CD8-positive, alpha-beta memory T cell (primary cell): ENCODE measurements at regions not wholly inside any gene's neighbourhood (a gene's known extent, or its start where the extent isn't known, plus 50 kb on each side); places are given as distances from the start of the nearest gene placed in this dataset.

Source experiments
- CTCF ChIA-PET: fragments of 350-600 bp; sonication (Branson Sonifier 250); formaldehyde crosslinking; loops from one replicate; lab custom pipeline; 2021; ENCODE audit warnings: antibody characterized with exemption; lab: Charles Lee
- POLR2A ChIA-PET: fragments of 350-600 bp; sonication (Branson Sonifier 250); formaldehyde crosslinking; loops from one replicate; lab custom pipeline; 2021; ENCODE audit warnings: antibody characterized with exemption; lab: Charles Lee
- DNase-seq, 5 donors: peaks; one replicate each; pipeline versions ENCODE4 v3.0.0 to v3.0.0-alpha.2; 2020 to 2022; ENCODE audit warnings: mixed read lengths in 1 of 5
- H3K27ac ChIP-seq: one replicate; pipeline ENCODE4 v1.7.0; 2013; ENCODE audit warnings: low read depth, mild to moderate bottlenecking, low read length, moderate library complexity
- H3K27me3 ChIP-seq: 2 replicates; pipeline ENCODE4 v1.7.0; 2013; ENCODE audit warnings: low read length, mild to moderate bottlenecking; ENCODE audit not compliant: insufficient read depth, poor library complexity, severe bottlenecking
- H3K36me3 ChIP-seq: 2 replicates; pipeline ENCODE4 v1.7.0; 2013; ENCODE audit warnings: mild to moderate bottlenecking, low read length, moderate library complexity; ENCODE audit not compliant: insufficient read depth
- H3K4me1 ChIP-seq: 2 replicates; pipeline ENCODE4 v1.7.0; 2013; ENCODE audit warnings: mild to moderate bottlenecking, low read length, moderate library complexity; ENCODE audit not compliant: insufficient read depth
- H3K4me3 ChIP-seq: 2 replicates; pipeline ENCODE4 v1.7.0; 2013; ENCODE audit warnings: mild to moderate bottlenecking, low read length
- H3K9me3 ChIP-seq: 2 replicates; pipeline ENCODE4 v1.7.0; 2013; ENCODE audit warnings: mild to moderate bottlenecking, low read length
- H3K27ac Mint-ChIP-seq, 8 donors: one replicate each; pipeline ENCODE4 v1.8.0; 2020 to 2021; ENCODE audit warnings: mixed read lengths in 8 of 8, mild to moderate bottlenecking in 6 of 8, inconsistent platforms in 3 of 8, moderate library complexity in 3 of 8
- H3K27me3 Mint-ChIP-seq, 2 donors: one replicate each; pipeline ENCODE4 v1.8.0; 2020 to 2021; ENCODE audit warnings: mixed read lengths in 2 of 2, mild to moderate bottlenecking in 1 of 2, moderate library complexity in 1 of 2
- H3K36me3 Mint-ChIP-seq, 3 donors: one replicate each; pipeline ENCODE4 v1.8.0; 2020 to 2021; ENCODE audit warnings: mixed read lengths in 3 of 3, inconsistent platforms in 1 of 3, mild to moderate bottlenecking in 1 of 3
- H3K4me1 Mint-ChIP-seq, 3 donors: one replicate each; pipeline ENCODE4 v1.8.0; 2020 to 2021; ENCODE audit warnings: mixed read lengths in 3 of 3, inconsistent platforms in 1 of 3, mild to moderate bottlenecking in 1 of 3
- H3K4me3 Mint-ChIP-seq, 7 donors: one replicate each; pipeline ENCODE4 v1.8.0; 2020 to 2021; ENCODE audit warnings: mixed read lengths in 7 of 7, mild to moderate bottlenecking in 6 of 7, moderate library complexity in 4 of 7, inconsistent platforms in 2 of 7
- H3K9me3 Mint-ChIP-seq, 5 donors: one replicate each; pipeline ENCODE4 v1.8.0; 2020 to 2022; ENCODE audit warnings: mixed read lengths in 5 of 5, mild to moderate bottlenecking in 3 of 5, moderate library complexity in 2 of 5, inconsistent platforms in 1 of 5

- Mint-ChIP-seq H3K4me1 (no peaks in the 10 kb centered on the region), H3K27ac (no peak overlapping the region), H3K27me3 (no peaks in the 10 kb centered on the region), H3K36me3 (no peaks in the 10 kb centered on the region), H3K4me3 (no peak overlapping the region), H3K9me3 (peaks cover 4 to 15% (median 8%) of the 10 kb centered on the region in 5 donors)
- no peak for DNase-seq
- Histone ChIP-seq H3K27ac (no peak overlapping the region), H3K9me3 (no peaks in the 10 kb centered on the region), H3K36me3 (no peaks in the 10 kb centered on the region), H3K4me3 (no peak overlapping the region), H3K4me1 (no peaks in the 10 kb centered on the region), H3K27me3 (no peaks in the 10 kb centered on the region)
- CTCF ChIA-PET: no interaction called here
- POLR2A ChIA-PET: no interaction called here
Measured at GRCh38 chr2:208929894-208930427, 493.9 kb upstream of the MAP2 start.

GRCh38 chr2:208935531-208935930 lies 488.3 kb upstream of the MAP2 start:
- Mint-ChIP-seq H3K4me3 (no peak overlapping the region), H3K27me3 (no peaks in the 10 kb centered on the region), H3K9me3 (peaks cover 0 to 24% (median 3%) of the 10 kb centered on the region in 5 donors), H3K4me1 (no peaks in the 10 kb centered on the region), H3K27ac (no peak overlapping the region), H3K36me3 (no peaks in the 10 kb centered on the region)
- H3K4me3 ChIP-seq: no peak overlapping the region
- no peak for DNase-seq
- no peaks in the 10 kb centered on the region for H3K4me1 ChIP-seq
- H3K9me3 ChIP-seq: no peaks in the 10 kb centered on the region
- H3K36me3 ChIP-seq: no peaks in the 10 kb centered on the region
- no peaks in the 10 kb centered on the region for H3K27me3 ChIP-seq
- CTCF ChIA-PET: no interaction called here
- POLR2A ChIA-PET: no interaction called here
- no peak overlapping the region for H3K27ac ChIP-seq

- Mint-ChIP-seq H3K27ac (no peak overlapping the region), H3K4me1 (no peaks in the 10 kb centered on the region), H3K4me3 (no peak overlapping the region), H3K36me3 (no peaks in the 10 kb centered on the region), H3K27me3 (no peaks in the 10 kb centered on the region), H3K9me3 (peaks cover 0 to 29% (median 1%) of the 10 kb centered on the region in 5 donors)
- Histone ChIP-seq H3K9me3 (no peaks in the 10 kb centered on the region), H3K27ac (no peak overlapping the region), H3K36me3 (no peaks in the 10 kb centered on the region), H3K4me3 (no peak overlapping the region), H3K27me3 (no peaks in the 10 kb centered on the region), H3K4me1 (no peaks in the 10 kb centered on the region)
- POLR2A ChIA-PET: no interaction called here
- DNase-seq: no peak
- CTCF ChIA-PET: no interaction called here
Measured at GRCh38 chr2:208937521-208937920, 486.3 kb upstream of the MAP2 start.

- H3K36me3 ChIP-seq: no peaks in the 10 kb centered on the region
- no peak overlapping the region for H3K4me3 ChIP-seq
- ChIA-PET POLR2A (no interaction called here), CTCF (no interaction called here)
- Mint-ChIP-seq H3K4me1 (no peaks in the 10 kb centered on the region), H3K27me3 (no peaks in the 10 kb centered on the region), H3K27ac (no peak overlapping the region), H3K4me3 (no peak overlapping the region), H3K36me3 (no peaks in the 10 kb centered on the region), H3K9me3 (peaks cover 0 to 28% (median 1%) of the 10 kb centered on the region in 5 donors)
- no peak for DNase-seq
- H3K27ac ChIP-seq: no peak overlapping the region
- H3K27me3 ChIP-seq: no peaks in the 10 kb centered on the region
- H3K9me3 ChIP-seq: no peaks in the 10 kb centered on the region
- no peaks in the 10 kb centered on the region for H3K4me1 ChIP-seq
Measured at GRCh38 chr2:208939852-208940251, 484.0 kb upstream of the MAP2 start.

GRCh38 chr2:208945719-208946256 lies 478.1 kb upstream of the MAP2 start:
- POLR2A ChIA-PET: no interaction called here
- peaks cover 3 to 31% (median 3%) of the 10 kb centered on the region in 5 donors for H3K9me3 Mint-ChIP-seq
- CTCF ChIA-PET: no interaction called here
- no peaks in the 10 kb centered on the region for H3K27me3 Mint-ChIP-seq
- no peaks in the 10 kb centered on the region for H3K4me1 ChIP-seq
- H3K36me3 ChIP-seq: no peaks in the 10 kb centered on the region
- H3K9me3 ChIP-seq: no peaks in the 10 kb centered on the region
- H3K27me3 ChIP-seq: no peaks in the 10 kb centered on the region
- H3K36me3 Mint-ChIP-seq: no peaks in the 10 kb centered on the region
- H3K27ac ChIP-seq: no peak overlapping the region
- DNase-seq: no peak
- no peak overlapping the region for H3K4me3 Mint-ChIP-seq
- no peak overlapping the region for H3K4me3 ChIP-seq
- H3K4me1 Mint-ChIP-seq: no peaks in the 10 kb centered on the region
- H3K27ac Mint-ChIP-seq: no peak overlapping the region

GRCh38 chr2:208948073-208948472 lies 475.8 kb upstream of the MAP2 start:
- ChIA-PET POLR2A (no interaction called here), CTCF (no interaction called here)
- Histone ChIP-seq H3K27me3 (no peaks in the 10 kb centered on the region), H3K4me1 (no peaks in the 10 kb centered on the region), H3K27ac (no peak overlapping the region), H3K4me3 (no peak overlapping the region), H3K36me3 (no peaks in the 10 kb centered on the region), H3K9me3 (no peaks in the 10 kb centered on the region)
- Mint-ChIP-seq H3K36me3 (no peaks in the 10 kb centered on the region), H3K4me3 (no peak overlapping the region), H3K4me1 (no peaks in the 10 kb centered on the region), H3K9me3 (peaks cover 3 to 30% (median 8%) of the 10 kb centered on the region in 5 donors), H3K27ac (no peak overlapping the region), H3K27me3 (no peaks in the 10 kb centered on the region)
- no peak for DNase-seq

GRCh38 chr2:208970070-208970469 lies 453.8 kb upstream of the MAP2 start:
- Histone ChIP-seq H3K36me3 (no peaks in the 10 kb centered on the region), H3K27me3 (no peaks in the 10 kb centered on the region), H3K4me1 (no peaks in the 10 kb centered on the region), H3K4me3 (no peak overlapping the region), H3K27ac (no peak overlapping the region), H3K9me3 (no peaks in the 10 kb centered on the region)
- H3K27ac Mint-ChIP-seq: no peak overlapping the region
- peaks cover 0 to 15% (median 5%) of the 10 kb centered on the region in 5 donors for H3K9me3 Mint-ChIP-seq
- H3K4me3 Mint-ChIP-seq: no peak overlapping the region
- CTCF ChIA-PET: no interaction called here
- H3K4me1 Mint-ChIP-seq: no peaks in the 10 kb centered on the region
- no peaks in the 10 kb centered on the region for H3K36me3 Mint-ChIP-seq
- POLR2A ChIA-PET: no interaction called here
- peaks cover 0 to 1% of the 10 kb centered on the region in 2 donors for H3K27me3 Mint-ChIP-seq
- DNase-seq: no peak

- Histone ChIP-seq H3K4me3 (no peak overlapping the region), H3K36me3 (no peaks in the 10 kb centered on the region), H3K4me1 (no peaks in the 10 kb centered on the region), H3K27ac (no peak overlapping the region), H3K9me3 (no peaks in the 10 kb centered on the region), H3K27me3 (no peaks in the 10 kb centered on the region)
- H3K4me1 Mint-ChIP-seq: no peaks in the 10 kb centered on the region
- H3K4me3 Mint-ChIP-seq: no peak overlapping the region
- H3K27me3 Mint-ChIP-seq: no peaks in the 10 kb centered on the region
- POLR2A ChIA-PET: no interaction called here
- DNase-seq: no peak
- H3K36me3 Mint-ChIP-seq: no peaks in the 10 kb centered on the region
- H3K27ac Mint-ChIP-seq: no peak overlapping the region
- peaks cover 0 to 3% (median 2%) of the 10 kb centered on the region in 5 donors for H3K9me3 Mint-ChIP-seq
- CTCF ChIA-PET: no interaction called here
Measured at GRCh38 chr2:208977582-208977981, 446.3 kb upstream of the MAP2 start.
